HUES6 (cell line): ENCODE measurements at regions not wholly inside any gene's neighbourhood (a gene's known extent, or its start where the extent isn't known, plus 50 kb on each side); places are given as distances from the start of the nearest gene placed in this dataset.
"Not testable (repeated sequence)": the region's sequence is repeated elsewhere in the genome, so short reads cannot be mapped to it uniquely, and the experiment has no call there.

Source experiments
- H3K27ac ChIP-seq: 2 replicates; pipeline ENCODE4 v1.7.0; 2013; ENCODE audit warnings: low read depth, mild to moderate bottlenecking, low read length, inconsistent platforms
- H3K27me3 ChIP-seq: 2 replicates; pipeline ENCODE4 v1.6.1; 2013; ENCODE audit warnings: low read length; ENCODE audit not compliant: control insufficient read depth, insufficient read depth
- H3K36me3 ChIP-seq: 2 replicates; pipeline ENCODE4 v1.6.1; 2013; ENCODE audit warnings: low read length; ENCODE audit not compliant: control insufficient read depth, insufficient read depth
- H3K4me1 ChIP-seq: 2 replicates; pipeline ENCODE4 v1.6.1; 2013; ENCODE audit warnings: low read length; ENCODE audit not compliant: control insufficient read depth, insufficient read depth
- H3K4me3 ChIP-seq: 2 replicates; pipeline ENCODE4 v1.5.1; 2013; ENCODE audit warnings: low read depth, low read length
- H3K9ac ChIP-seq: one replicate; pipeline ENCODE4 v1.6.1; 2013; ENCODE audit warnings: mild to moderate bottlenecking, low read length
- H3K9me3 ChIP-seq: 2 replicates; pipeline ENCODE4 v1.6.1; 2013; ENCODE audit warnings: low read depth, low read length; ENCODE audit not compliant: control insufficient read depth, insufficient read depth

GRCh38 chr6:84998223-84998622 is 233.8 kb upstream of the TBX18 start:
- Histone ChIP-seq H3K27ac (no peak overlapping the region), H3K9me3 (no peaks in the 10 kb centered on the region), H3K36me3 (no peaks in the 10 kb centered on the region), H3K4me3 (no peak overlapping the region), H3K4me1 (no peaks in the 10 kb centered on the region), H3K9ac (no peak overlapping the region), H3K27me3 (no peaks in the 10 kb centered on the region)

- H3K4me1 ChIP-seq, H3K27ac ChIP-seq, H3K4me3 ChIP-seq, H3K36me3 ChIP-seq, H3K9me3 ChIP-seq, H3K9ac ChIP-seq, H3K27me3 ChIP-seq: not testable (repeated sequence)
These were observed 224.4 kb upstream of the TBX18 start for GRCh38 chr6:84988766-84989165.

DNA sequence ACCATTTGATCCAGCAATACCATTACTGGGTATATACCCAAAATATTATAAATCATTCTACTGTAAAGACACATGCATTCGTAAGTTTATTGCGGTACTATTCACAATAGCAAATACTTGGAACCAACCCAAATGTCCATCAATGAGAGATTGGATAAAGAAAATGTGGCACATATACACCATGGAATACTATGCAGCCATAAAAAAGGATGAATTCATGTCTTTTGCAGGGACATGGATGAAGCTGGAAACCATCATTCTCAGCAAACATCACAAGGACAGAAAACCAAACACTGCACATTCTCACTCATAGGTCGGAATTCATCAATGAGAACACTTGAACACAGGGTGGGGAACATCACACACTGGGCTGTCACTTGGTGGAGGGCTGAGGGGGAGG is 221.1 kb upstream of the TBX18 start:
- H3K27me3 ChIP-seq, H3K36me3 ChIP-seq, H3K9me3 ChIP-seq, H3K4me1 ChIP-seq, H3K9ac ChIP-seq, H3K4me3 ChIP-seq, H3K27ac ChIP-seq: not testable (repeated sequence)

DNA sequence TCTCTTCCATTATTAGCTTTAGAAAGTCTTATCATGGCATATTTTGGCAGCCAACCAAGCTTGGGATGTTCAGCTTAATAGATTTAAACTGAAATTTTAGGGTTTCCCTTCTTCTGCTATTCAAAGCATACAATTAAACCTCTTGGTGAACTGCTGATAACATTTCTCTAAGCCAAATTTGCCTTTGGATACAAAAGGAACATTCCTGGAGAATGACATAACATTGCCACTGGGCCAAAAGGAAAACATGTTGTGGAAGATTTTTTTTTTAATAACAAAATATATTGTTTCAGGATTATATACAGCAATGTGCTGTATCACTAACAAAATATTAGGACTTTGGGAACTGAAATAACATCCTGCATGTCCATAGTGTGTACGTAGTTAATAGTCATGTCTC is 215.1 kb upstream of the TBX18 start:
- H3K9me3 ChIP-seq = no peaks in the 10 kb centered on the region

GRCh38 chr6:84977363-84977705 is 212.9 kb upstream of the TBX18 start:
- no peaks in the 10 kb centered on the region for H3K36me3 ChIP-seq
- H3K4me3 ChIP-seq = no peak overlapping the region
- no peaks in the 10 kb centered on the region for H3K4me1 ChIP-seq
- no peak overlapping the region for H3K9ac ChIP-seq
- no peaks in the 10 kb centered on the region for H3K27me3 ChIP-seq
- peaks cover 3% of the 10 kb centered on the region; the same call in 1 of the 2 replicates for H3K9me3 ChIP-seq
- no peak overlapping the region for H3K27ac ChIP-seq

More for the DNA sequence above, 215.1 kb upstream of the TBX18 start:
- Histone ChIP-seq H3K27ac (no peak overlapping the region), H3K36me3 (no peaks in the 10 kb centered on the region), H3K4me3 (no peak overlapping the region), H3K9ac (no peak overlapping the region), H3K4me1 (no peaks in the 10 kb centered on the region), H3K27me3 (no peaks in the 10 kb centered on the region)

GRCh38 chr6:84976526-84977362 is 212.3 kb upstream of the TBX18 start:
- Histone ChIP-seq H3K4me1 (no peaks in the 10 kb centered on the region), H3K36me3 (no peaks in the 10 kb centered on the region), H3K27ac (no peak overlapping the region), H3K9ac (no peak overlapping the region), H3K27me3 (no peaks in the 10 kb centered on the region), H3K4me3 (no peak overlapping the region), H3K9me3 (peaks cover 3% of the 10 kb centered on the region; the same call in 1 of the 2 replicates)

GRCh38 chr6:84975316-84975715 is 210.9 kb upstream of the TBX18 start:
- Histone ChIP-seq H3K36me3 (no peaks in the 10 kb centered on the region), H3K9me3 (peaks cover 3% of the 10 kb centered on the region; the same call in 1 of the 2 replicates), H3K27ac (no peak overlapping the region), H3K4me1 (no peaks in the 10 kb centered on the region), H3K27me3 (no peaks in the 10 kb centered on the region), H3K9ac (no peak overlapping the region), H3K4me3 (no peak overlapping the region)

GRCh38 chr6:84973606-84974005 is 209.2 kb upstream of the TBX18 start:
- Histone ChIP-seq H3K4me1 (no peaks in the 10 kb centered on the region), H3K36me3 (no peaks in the 10 kb centered on the region), H3K27ac (no peak overlapping the region), H3K27me3 (no peaks in the 10 kb centered on the region), H3K9ac (no peak overlapping the region), H3K9me3 (peaks cover 10% of the 10 kb centered on the region; the same call in 1 of the 2 replicates), H3K4me3 (no peak overlapping the region)

DNA sequence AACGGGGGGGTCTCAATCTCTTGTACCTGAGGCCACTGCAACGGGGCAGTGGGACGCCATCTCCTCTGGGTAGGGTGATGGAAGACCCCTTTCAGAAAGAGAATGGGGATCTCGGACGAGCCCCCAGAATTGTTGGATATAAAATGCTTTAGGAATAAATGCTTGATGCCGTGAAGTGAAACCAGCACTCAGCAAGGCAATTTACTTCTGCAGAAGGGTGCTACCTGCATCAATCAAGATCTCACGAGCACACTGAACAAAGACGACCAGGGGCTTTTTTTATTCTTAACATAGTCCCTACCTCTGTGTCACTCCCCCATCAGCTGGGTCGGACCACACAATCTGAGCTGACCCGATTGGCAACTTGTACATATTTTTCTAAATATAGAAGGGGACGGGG is 203.6 kb upstream of the TBX18 start:
- peaks cover 21% of the 10 kb centered on the region for H3K9me3 ChIP-seq
- H3K4me1 ChIP-seq = no peaks in the 10 kb centered on the region
- H3K36me3 ChIP-seq = no peaks in the 10 kb centered on the region
- H3K4me3 ChIP-seq = no peak overlapping the region
- no peak overlapping the region for H3K27ac ChIP-seq
- H3K27me3 ChIP-seq = no peaks in the 10 kb centered on the region
- no peak overlapping the region for H3K9ac ChIP-seq

GRCh38 chr6:84967389-84967788 is 203.0 kb upstream of the TBX18 start:
- H3K9me3 ChIP-seq = peaks cover 18% of the 10 kb centered on the region
- no peak overlapping the region for H3K27ac ChIP-seq
- no peak overlapping the region for H3K4me3 ChIP-seq
- H3K4me1 ChIP-seq = no peaks in the 10 kb centered on the region
- no peaks in the 10 kb centered on the region for H3K36me3 ChIP-seq
- no peak overlapping the region for H3K9ac ChIP-seq
- H3K27me3 ChIP-seq = no peaks in the 10 kb centered on the region

DNA sequence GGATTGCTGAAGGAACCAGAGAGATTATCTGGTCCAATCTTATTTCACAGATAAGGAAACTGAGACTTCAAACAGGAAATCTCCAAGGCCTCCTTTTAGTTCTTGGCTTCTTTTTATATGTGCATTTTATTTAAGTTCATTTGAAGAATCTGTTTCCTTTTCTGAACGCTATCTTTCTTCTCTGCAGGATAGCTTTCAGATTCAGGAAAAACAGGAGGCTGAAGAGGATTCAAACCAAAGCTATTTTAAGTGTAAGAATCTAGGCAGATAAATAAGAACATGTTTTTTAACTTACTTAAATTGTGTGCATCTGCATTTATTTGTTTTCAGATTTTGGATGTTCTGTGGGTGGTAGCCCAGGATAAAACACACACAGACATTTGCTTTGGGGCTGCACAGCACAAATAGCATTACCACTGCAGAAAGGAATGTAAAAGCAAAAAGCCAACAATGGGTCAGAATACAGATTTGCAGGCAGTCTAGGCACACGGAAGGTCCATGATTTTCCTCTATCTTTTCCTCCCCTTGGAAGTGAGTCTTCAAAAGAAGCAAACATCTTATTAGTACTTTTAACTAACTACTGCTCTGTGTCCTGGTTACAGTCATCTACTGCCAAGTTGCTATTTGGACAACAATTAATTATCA is 188.8 kb upstream of the TBX18 start:
- Histone ChIP-seq H3K27ac (no peak overlapping the region), H3K9me3 (peaks cover 2% of the 10 kb centered on the region), H3K4me3 (no peak overlapping the region), H3K36me3 (no peaks in the 10 kb centered on the region), H3K9ac (no peak overlapping the region), H3K27me3 (no peaks in the 10 kb centered on the region), H3K4me1 (0 out of 2 replicates have a peak, but pooled peaks cover 2% of the 10 kb centered on the region)
